GM12878 (cell line): ENCODE measurements at regions not wholly inside any gene's neighbourhood (a gene's known extent, or its start where the extent isn't known, plus 50 kb on each side); places are given as distances from the start of the nearest gene placed in this dataset.
"Not testable (repeated sequence)": the region's sequence is repeated elsewhere in the genome, so short reads cannot be mapped to it uniquely, and the experiment has no call there.

Experiments
- ATAC-seq: fragments of 200-7000 bp; cut with Tn5 transposase; 3 replicates; pipeline ENCODE4 v1.9.1; 2020; ENCODE audit warnings: mild to moderate bottlenecking, moderate library complexity
- BruUV-seq: library from RNA; stranded (reverse); fragments of 400-500 nt; replicated peaks from 2 replicates; lab custom pipeline; 2021; lab: Mats Ljungman, UMichigan
- CTCF ChIA-PET: fragments of 300-600 bp; sonication (Branson Sonifier 250); formaldehyde crosslinking; extraction: SDS; loops from one replicate; lab custom pipeline; 2021; ENCODE audit warnings: inconsistent platforms; lab: Yijun Ruan, JAX
- POLR2A ChIA-PET: fragments of 350-600 bp; formaldehyde crosslinking; extraction: SDS; loops from one replicate; lab custom pipeline; 2021; ENCODE audit warnings: inconsistent platforms; lab: Charles Lee
- RAD21 ChIA-PET: fragments of 300-600 bp; sonication (Branson Sonifier 250); formaldehyde crosslinking; loops from one replicate; lab custom pipeline; 2023; ENCODE audit warnings: antibody characterized with exemption; ENCODE audit not compliant: unreplicated experiment; lab: Charles Lee
- SMC1A ChIA-PET: fragments of 300-600 bp; sonication (Branson Sonifier 250); formaldehyde crosslinking; loops from one replicate; lab custom pipeline; 2023; ENCODE audit not compliant: unreplicated experiment, uncharacterized antibody; lab: Charles Lee
- DNase-seq: peaks from one replicate; pipeline ENCODE4 v3.0.0-alpha.2; 2011; ENCODE audit warnings: low read depth, low spot score
- FAIRE-seq: peaks from 3 replicates; lab custom pipeline; 2011; peaks lifted over from hg19 to GRCh38; lab: Jason Lieb, UNC
- H2AFZ ChIP-seq: 2 replicates; pipeline ENCODE4 v1.6.0; 2011; ENCODE audit warnings: low read depth, low read length, control low read depth; ENCODE audit not compliant: control insufficient read depth
- H3K27ac ChIP-seq: 2 replicates; pipeline ENCODE4 v1.5.1; 2011; ENCODE audit warnings: control low read depth; ENCODE audit not compliant: control insufficient read depth, insufficient read depth
- H3K27me3 ChIP-seq, 2 experiments: replicated peaks in 1 of 2; 2 replicates each; pipeline versions ENCODE4 v1.6.0 to v1.6.1; 2011; ENCODE audit warnings: low read length in 1 of 2; ENCODE audit not compliant: control insufficient read depth in 2 of 2, insufficient read depth in 2 of 2
- H3K36me3 ChIP-seq, 2 experiments: 2 replicates each; pipeline ENCODE4 v1.5.1; 2011; ENCODE audit warnings: low read length in 1 of 2; ENCODE audit not compliant: control insufficient read depth in 2 of 2, insufficient read depth in 2 of 2
- H3K4me1 ChIP-seq: 2 replicates; pipeline ENCODE4 v1.6.1; 2011; ENCODE audit warnings: mild to moderate bottlenecking, low read length, moderate library complexity, mixed read lengths; ENCODE audit not compliant: control insufficient read depth, insufficient read depth
- H3K4me2 ChIP-seq: 2 replicates; pipeline ENCODE4 v1.6.0; 2011; ENCODE audit warnings: control low read depth; ENCODE audit not compliant: control insufficient read depth, insufficient read depth
- H3K4me3 ChIP-seq: fragments of 200-600 bp; sonication (generic); 2 replicates; pipeline ENCODE4 v1.5.1; 2016
- H3K79me2 ChIP-seq: 2 replicates; pipeline ENCODE4 v1.6.0; 2011; ENCODE audit warnings: low read length; ENCODE audit not compliant: control insufficient read depth, insufficient read depth
- H3K9ac ChIP-seq: 2 replicates; pipeline ENCODE4 v1.8.0; 2011; ENCODE audit warnings: low read length, control low read depth, mixed read lengths; ENCODE audit not compliant: control insufficient read depth, insufficient read depth
- H3K9me3 ChIP-seq: replicated peaks from 3 replicates; pipeline ENCODE4 v1.5.1; 2011; ENCODE audit warnings: mild to moderate bottlenecking, low read length; ENCODE audit not compliant: control insufficient read depth, insufficient read depth
- H4K20me1 ChIP-seq: 2 replicates; pipeline ENCODE4 v1.6.0; 2011; ENCODE audit not compliant: control insufficient read depth, insufficient read depth
- BCL11A ChIP-seq: IDR thresholded peaks from 2 replicates; pipeline ENCODE4 v1.6.1; 2011; ENCODE audit warnings: low read depth, low read length
- CEBPB ChIP-seq, 2 experiments: fragments of 150-350 bp in 1 of 2; IDR thresholded peaks; 2 replicates each; pipeline ENCODE4 v1.6.1; 2012 to 2014; ENCODE audit warnings: low read depth in 2 of 2, low read length in 2 of 2, borderline replicate concordance in 1 of 2, inconsistent platforms in 1 of 2
- ESRRA ChIP-seq: IDR thresholded peaks from 2 replicates; pipeline ENCODE4 v1.6.1; 2012; ENCODE audit warnings: mild to moderate bottlenecking, low read length, improper control_type of control experiment
- IKZF2 ChIP-seq, 2 experiments: fragments of 450-650 bp; IDR thresholded peaks; 2 replicates each; pipeline ENCODE4 v1.6.1; 2017; ENCODE audit warnings: mild to moderate bottlenecking in 2 of 2, moderate library complexity in 2 of 2
- NFXL1 ChIP-seq: fragments of 450-650 bp; IDR thresholded peaks from 2 replicates; pipeline ENCODE4 v1.6.1; 2017; ENCODE audit warnings: antibody characterized with exemption, mild to moderate bottlenecking, borderline replicate concordance
- NKRF ChIP-seq: fragments of 450-650 bp; conservative IDR thresholded peaks from 2 replicates; pipeline ENCODE4 v1.6.1; 2017; ENCODE audit warnings: mild to moderate bottlenecking, moderate library complexity
- NR2C2 ChIP-seq: IDR thresholded peaks from 2 replicates; pipeline ENCODE4 v1.6.1; 2011; ENCODE audit warnings: borderline replicate concordance, low read depth; ENCODE audit not compliant: control insufficient read depth, insufficient read length
- POLR2AphosphoS5 ChIP-seq: IDR thresholded peaks from 2 replicates; pipeline ENCODE4 v1.6.1; 2011; ENCODE audit warnings: mild to moderate bottlenecking, low read length, inconsistent platforms
- RAD21 ChIP-seq: IDR thresholded peaks from 2 replicates; pipeline ENCODE4 v1.6.1; 2011; ENCODE audit warnings: mild to moderate bottlenecking, low read depth, low read length, moderate library complexity; ENCODE audit not compliant: insufficient read depth
- RB1 ChIP-seq: fragments of 450-650 bp; formaldehyde crosslinking; IDR thresholded peaks from 2 replicates; pipeline ENCODE4 v1.6.1; 2017; ENCODE audit warnings: mild to moderate bottlenecking, borderline replicate concordance
- SMARCA5 ChIP-seq: fragments of 450-650 bp; IDR thresholded peaks from 2 replicates; pipeline ENCODE4 v1.6.1; 2017; ENCODE audit warnings: mild to moderate bottlenecking
- SREBF2 ChIP-seq: IDR thresholded peaks from 2 replicates; pipeline ENCODE4 v1.6.1; 2012; ENCODE audit warnings: mild to moderate bottlenecking, low read length
- SRF ChIP-seq, 2 experiments: IDR thresholded peaks; 2 replicates each; pipeline ENCODE4 v1.6.1; 2011; ENCODE audit warnings: low read depth in 2 of 2, low read length in 2 of 2, mild to moderate bottlenecking in 1 of 2, moderate library complexity in 1 of 2
- TCF3 ChIP-seq: IDR thresholded peaks from 2 replicates; pipeline ENCODE4 v1.6.1; 2012; ENCODE audit warnings: low read depth, mild to moderate bottlenecking, low read length, borderline replicate concordance; ENCODE audit not compliant: insufficient read depth
- USF2 ChIP-seq: IDR thresholded peaks from 2 replicates; pipeline ENCODE4 v1.6.1; 2011; ENCODE audit warnings: low read depth, low read length, improper control_type of control experiment, borderline replicate concordance
- WGBS: methylation state at CpG from one replicate; pipeline ENCODE4 v1.1.6; 2016; ENCODE audit warnings: low lambda C conversion rate; ENCODE audit not compliant: insufficient replicate concordance, insufficient coverage; ENCODE audit errors: missing lambda C conversion rate; 5-methylcytosine and 5-hydroxymethylcytosine counted together
- in situ Hi-C: fragments of 300-500 bp; cut with MboI; formaldehyde crosslinking; loops from 9 replicates; pipeline ENCODE4 v1.14.3; 2018; ENCODE audit warnings: mixed read lengths
- intact Hi-C: fragments of 100-400 bp; cut with micrococcal nuclease; formaldehyde crosslinking; loops from one replicate; pipeline ENCODE4 v1.14.2; 2022; ENCODE audit not compliant: unreplicated experiment

GRCh38 chr2:167843217-167843616, 404.2 kb downstream of the STK39 start (continued):
- TF ChIP-seq NR2C2 (no peak), IKZF2 (IDR thresholded peaks at IDR 0.05) (no peak)

GRCh38 chr2:167842047-167842446, 405.3 kb downstream of the STK39 start:
- in situ Hi-C loops (no loop called here), intact Hi-C loops (no loop called here)
- no peak for TF ChIP-seq RAD21
- no peak for TF ChIP-seq SMARCA5
- no peak for TF ChIP-seq RB1
- no peak for TF ChIP-seq POLR2AphosphoS5
- no peak for TF ChIP-seq BCL11A
- no peak for TF ChIP-seq CEBPB (IDR thresholded peaks at IDR 0.05; ENCODE audit: borderline replicate concordance in 1 of 2, low read depth in 2 of 2, low read length in 2 of 2)
- TF ChIP-seq USF2: no peak
- TF ChIP-seq SRF (IDR thresholded peaks at IDR 0.05; ENCODE audit: low read depth in 2 of 2, low read length in 2 of 2): no peak
- no peak for TF ChIP-seq TCF3
- TF ChIP-seq SREBF2: no peak
- TF ChIP-seq NKRF: no peak
- no peak for TF ChIP-seq NFXL1
- TF ChIP-seq ESRRA: no peak
- 0% methylated on average over 1 of the region's 1 CpG for WGBS
- Histone ChIP-seq H3K9me3 (no peaks in the 10 kb centered on the region), H3K79me2 (no peaks in the 10 kb centered on the region), H3K4me3 (no peak overlapping the region), H3K27ac (no peak overlapping the region), H3K4me2 (no peak overlapping the region), H2AFZ (no peak overlapping the region), H3K36me3 (no peaks in the 10 kb centered on the region), H3K4me1 (no peaks in the 10 kb centered on the region), H3K27me3 (no peaks in the 10 kb centered on the region), H3K9ac (no peak overlapping the region), H4K20me1 (no peaks in the 10 kb centered on the region; the same call in 1 of the 2 replicates)
- no TSS peak for BruUV-seq
- DNase-seq (no peak), ATAC-seq (no peak), FAIRE-seq (no peak)
- POLR2A ChIA-PET: no interaction called here
- RAD21 ChIA-PET: no interaction called here
- CTCF ChIA-PET: no interaction called here
- SMC1A ChIA-PET: no interaction called here

- SMC1A ChIA-PET: interaction anchor here (0.6 kb wide), 1 partner anchor 380 kb away, joined by 3 read pairs; no protein-coding TSS in a partner anchor
- DNase-seq, H3K27ac ChIP-seq, H4K20me1 ChIP-seq, H3K4me3 ChIP-seq, H3K27me3 ChIP-seq, POLR2A ChIA-PET, ATAC-seq, H3K9me3 ChIP-seq, BruUV-seq, H3K79me2 ChIP-seq, intact Hi-C loops, H3K4me2 ChIP-seq, H2AFZ ChIP-seq, in situ Hi-C loops, RAD21 ChIA-PET, CTCF ChIA-PET, H3K36me3 ChIP-seq, H3K4me1 ChIP-seq, H3K9ac ChIP-seq, FAIRE-seq: not testable (repeated sequence)
- 35% methylated on average over 4 of the region's 8 CpGs for WGBS
These were observed 412.1 kb downstream of the STK39 start for GRCh38 chr2:167835290-167835689.
